ENCODE measurements at regions not wholly inside any gene's neighbourhood (a gene's known extent, or its start where the extent isn't known, plus 50 kb on each side); places are given as distances from the start of the nearest gene placed in this dataset.

DNA sequence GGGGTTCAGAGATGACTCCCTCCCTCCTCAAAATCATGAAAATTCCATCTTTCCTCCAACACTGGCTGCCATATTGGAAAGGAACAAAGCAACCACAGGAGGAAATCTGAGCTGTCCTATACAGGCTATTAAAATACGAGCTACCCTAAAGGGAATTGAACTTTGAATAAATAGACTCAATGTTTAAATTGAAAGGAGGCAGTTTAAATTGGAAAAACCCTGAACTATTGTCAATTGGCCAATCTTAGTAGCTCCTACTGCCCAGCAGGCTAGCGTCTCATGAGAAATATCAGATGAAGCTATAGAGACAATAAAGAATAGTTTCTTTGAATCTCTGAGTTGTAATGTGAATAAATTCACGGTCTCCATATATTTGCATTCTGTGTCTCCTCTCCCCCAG, 85.4 kb upstream of the KCNE2 start:
- no peak for TF ChIP-seq POLR2AphosphoS5 (IDR thresholded peaks at IDR 0.05; ENCODE audit: low read depth, low read length)
- no peak for TF ChIP-seq POLR2A (IDR thresholded peaks at IDR 0.05; ENCODE audit: low read depth, low read length)

Data from GM12891 (cell line).